DOHH2 (cell line): ENCODE measurements at regions not wholly inside any gene's neighbourhood (a gene's known extent, or its start where the extent isn't known, plus 50 kb on each side); places are given as distances from the start of the nearest gene placed in this dataset.
"Not testable (repeated sequence)": the region's sequence is repeated elsewhere in the genome, so short reads cannot be mapped to it uniquely, and the experiment has no call there.

Source experiments
- H3F3A ChIP-seq: fragments of 200-600 bp; sonication (generic), shearing (Covaris generic); 2 replicates; pipeline ENCODE4 v1.6.0; 2016; ENCODE audit warnings: antibody characterized with exemption, mild to moderate bottlenecking; ENCODE audit not compliant: control insufficient read depth, insufficient read depth
- H3K27ac ChIP-seq: fragments of 200-600 bp; sonication (generic); 2 replicates; pipeline ENCODE4 v1.5.1; 2014; ENCODE audit warnings: low read depth, mild to moderate bottlenecking, low read length, moderate library complexity
- H3K27me3 ChIP-seq: fragments of 200-600 bp; sonication (generic); 2 replicates; pipeline ENCODE4 v1.6.1; 2014; ENCODE audit warnings: mild to moderate bottlenecking, low read length, mixed read lengths; ENCODE audit not compliant: control insufficient read depth
- H3K36me3 ChIP-seq: fragments of 200-600 bp; sonication (generic); 2 replicates; pipeline ENCODE4 v1.6.1; 2014; ENCODE audit warnings: mild to moderate bottlenecking, low read length, moderate library complexity, mixed read lengths; ENCODE audit not compliant: control insufficient read depth
- H3K4me1 ChIP-seq: fragments of 200-600 bp; sonication (generic); 2 replicates; pipeline ENCODE4 v1.6.1; 2014; ENCODE audit warnings: mild to moderate bottlenecking, low read length, mixed read lengths; ENCODE audit not compliant: control insufficient read depth
- H3K4me2 ChIP-seq: fragments of 200-600 bp; sonication (generic); 2 replicates; pipeline ENCODE4 v1.6.0; 2014; ENCODE audit warnings: mild to moderate bottlenecking, low read length, moderate library complexity
- H3K4me3 ChIP-seq: fragments of 200-600 bp; sonication (generic); 2 replicates; pipeline ENCODE4 v1.5.1; 2014; ENCODE audit warnings: mild to moderate bottlenecking, low read length, mixed read lengths
- H3K79me2 ChIP-seq: fragments of 200-600 bp; sonication (generic); 2 replicates; pipeline ENCODE4 v1.6.1; 2014; ENCODE audit warnings: mild to moderate bottlenecking, low read length, mixed read lengths; ENCODE audit not compliant: control insufficient read depth
- H3K9me2 ChIP-seq: fragments of 200-600 bp; sonication (generic); replicated peaks from 2 replicates; pipeline ENCODE4 v1.6.1; 2014; ENCODE audit warnings: mild to moderate bottlenecking, low read length, mixed read lengths; ENCODE audit not compliant: control insufficient read depth
- H3K9me3 ChIP-seq: fragments of 200-600 bp; sonication (generic); 2 replicates; pipeline ENCODE4 v1.6.1; 2014; ENCODE audit warnings: antibody characterized with exemption, low read length, mixed read lengths; ENCODE audit not compliant: control insufficient read depth, insufficient read depth
- H4K20me1 ChIP-seq: fragments of 200-600 bp; sonication (generic); 2 replicates; pipeline ENCODE4 v1.6.0; 2014; ENCODE audit warnings: low read depth, mild to moderate bottlenecking, antibody characterized with exemption, low read length, moderate library complexity; ENCODE audit not compliant: control insufficient read depth, insufficient read depth
- EZH2phosphoT487 ChIP-seq: fragments of 200-600 bp; sonication (generic); IDR thresholded peaks from 2 replicates; pipeline ENCODE4 v1.6.1; 2017; ENCODE audit warnings: borderline replicate concordance, mild to moderate bottlenecking, antibody characterized with exemption, low read length, moderate library complexity, mixed read lengths
- TF ChIP-seq, protein P1 (sequence below): fragments of 200-600 bp; sonication (generic); IDR thresholded peaks from one replicate; pipeline ENCODE4 v1.5.1; 2014; ENCODE audit warnings: antibody characterized with exemption, mild to moderate bottlenecking, low read depth, low read length; ENCODE audit not compliant: poor library complexity, severe bottlenecking

DNA sequence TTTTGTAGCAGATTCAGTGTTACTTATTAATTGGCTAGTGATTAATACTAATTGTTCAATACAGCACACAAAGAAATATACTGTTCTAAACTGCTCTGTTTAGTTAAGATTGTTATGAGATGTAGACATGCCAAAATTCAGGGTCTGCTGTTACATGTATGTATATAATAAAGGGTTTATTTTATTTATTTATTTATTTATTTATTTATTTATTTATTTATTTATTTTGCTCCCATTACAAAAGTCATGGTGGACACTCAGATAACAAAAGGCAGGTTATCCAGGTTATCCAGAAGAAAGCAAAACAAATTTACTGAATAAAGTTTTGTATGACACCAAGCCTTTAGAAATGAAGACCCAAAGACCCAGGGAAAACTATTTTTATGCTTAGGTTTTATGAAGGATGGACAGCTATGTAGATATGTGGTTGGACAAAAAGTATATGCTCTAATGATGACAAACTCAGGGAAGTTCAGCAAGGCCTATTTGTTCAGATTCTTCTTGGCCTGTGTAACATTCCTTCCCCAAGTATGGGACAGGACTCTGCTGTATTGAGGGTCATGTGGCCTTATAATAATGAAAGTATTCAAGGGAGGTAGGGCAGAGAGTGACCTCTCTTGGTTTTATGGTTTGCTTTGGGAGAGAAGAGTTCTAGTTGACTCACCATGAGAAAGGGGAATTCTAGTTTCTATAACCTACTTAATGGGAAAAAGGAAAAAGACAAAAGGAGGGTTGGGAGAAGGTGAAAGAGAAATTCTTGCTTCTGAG, 1056.8 kb downstream of the ROBO2 start:
- Histone ChIP-seq H3K4me3 (no peak overlapping the region), H3K27me3 (no peaks in the 10 kb centered on the region), H3K36me3 (no peaks in the 10 kb centered on the region), H4K20me1 (no peaks in the 10 kb centered on the region), H3K9me2 (no peaks in the 10 kb centered on the region), H3K4me2 (no peak overlapping the region), H3K79me2 (no peaks in the 10 kb centered on the region), H3F3A (no peaks in the 10 kb centered on the region), H3K4me1 (no peaks in the 10 kb centered on the region), H3K27ac (no peak overlapping the region), H3K9me3 (peaks cover 3% of the 10 kb centered on the region; the same call in 1 of the 2 replicates)
- no peak for TF ChIP-seq EZH2phosphoT487
- TF ChIP-seq, protein P1, sequence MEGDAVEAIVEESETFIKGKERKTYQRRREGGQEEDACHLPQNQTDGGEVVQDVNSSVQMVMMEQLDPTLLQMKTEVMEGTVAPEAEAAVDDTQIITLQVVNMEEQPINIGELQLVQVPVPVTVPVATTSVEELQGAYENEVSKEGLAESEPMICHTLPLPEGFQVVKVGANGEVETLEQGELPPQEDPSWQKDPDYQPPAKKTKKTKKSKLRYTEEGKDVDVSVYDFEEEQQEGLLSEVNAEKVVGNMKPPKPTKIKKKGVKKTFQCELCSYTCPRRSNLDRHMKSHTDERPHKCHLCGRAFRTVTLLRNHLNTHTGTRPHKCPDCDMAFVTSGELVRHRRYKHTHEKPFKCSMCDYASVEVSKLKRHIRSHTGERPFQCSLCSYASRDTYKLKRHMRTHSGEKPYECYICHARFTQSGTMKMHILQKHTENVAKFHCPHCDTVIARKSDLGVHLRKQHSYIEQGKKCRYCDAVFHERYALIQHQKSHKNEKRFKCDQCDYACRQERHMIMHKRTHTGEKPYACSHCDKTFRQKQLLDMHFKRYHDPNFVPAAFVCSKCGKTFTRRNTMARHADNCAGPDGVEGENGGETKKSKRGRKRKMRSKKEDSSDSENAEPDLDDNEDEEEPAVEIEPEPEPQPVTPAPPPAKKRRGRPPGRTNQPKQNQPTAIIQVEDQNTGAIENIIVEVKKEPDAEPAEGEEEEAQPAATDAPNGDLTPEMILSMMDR = no peak

DNA sequence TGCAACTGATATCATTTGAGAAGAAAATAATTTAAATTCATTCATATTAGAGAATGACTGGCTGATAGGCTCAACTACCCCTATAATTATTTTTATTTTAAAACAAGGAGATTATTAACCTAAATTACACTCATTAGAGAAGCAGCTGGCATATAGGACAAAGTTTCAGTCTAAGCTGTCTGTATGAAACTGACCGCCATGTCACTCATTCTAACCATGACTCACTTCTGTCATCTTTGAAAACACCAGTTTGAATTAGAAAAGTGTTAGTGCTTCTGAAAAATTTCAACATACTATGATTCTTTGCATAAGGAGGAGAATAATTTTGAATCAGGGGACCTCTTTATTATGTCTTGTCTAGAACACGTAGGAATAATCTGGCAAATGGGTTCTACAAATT, 1058.5 kb downstream of the ROBO2 start:
- Histone ChIP-seq H3F3A (no peaks in the 10 kb centered on the region), H3K9me3 (peaks cover 3% of the 10 kb centered on the region; the same call in 1 of the 2 replicates), H4K20me1 (no peaks in the 10 kb centered on the region), H3K79me2 (no peaks in the 10 kb centered on the region), H3K4me2 (no peak overlapping the region), H3K4me3 (no peak overlapping the region), H3K9me2 (no peaks in the 10 kb centered on the region), H3K36me3 (no peaks in the 10 kb centered on the region), H3K27ac (no peak overlapping the region), H3K4me1 (no peaks in the 10 kb centered on the region), H3K27me3 (no peaks in the 10 kb centered on the region)
- no peak for TF ChIP-seq EZH2phosphoT487
- TF ChIP-seq, protein P1 = no peak

DNA sequence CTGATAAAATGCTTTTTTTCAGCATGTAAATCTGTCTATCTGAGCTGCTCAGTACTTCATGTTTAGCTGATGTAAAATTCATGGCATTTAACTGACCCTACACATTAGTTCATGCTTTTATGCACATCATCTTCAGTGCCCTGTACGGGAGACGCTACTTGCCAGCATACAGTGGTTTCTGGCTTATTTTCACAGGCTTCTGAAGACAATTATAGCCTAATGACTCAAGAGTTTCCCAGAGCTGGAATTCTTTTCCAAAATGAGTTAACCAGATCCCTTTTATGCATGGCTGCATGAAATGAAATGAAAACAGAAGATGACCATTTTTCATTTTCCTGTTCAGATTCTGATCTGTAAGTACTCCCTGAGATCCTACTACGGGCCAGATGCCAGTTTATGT, 1061.5 kb downstream of the ROBO2 start:
- TF ChIP-seq, protein P1 = no peak
- no peak for TF ChIP-seq EZH2phosphoT487
- Histone ChIP-seq H3K4me2 (no peak overlapping the region), H3K36me3 (no peaks in the 10 kb centered on the region)

DNA sequence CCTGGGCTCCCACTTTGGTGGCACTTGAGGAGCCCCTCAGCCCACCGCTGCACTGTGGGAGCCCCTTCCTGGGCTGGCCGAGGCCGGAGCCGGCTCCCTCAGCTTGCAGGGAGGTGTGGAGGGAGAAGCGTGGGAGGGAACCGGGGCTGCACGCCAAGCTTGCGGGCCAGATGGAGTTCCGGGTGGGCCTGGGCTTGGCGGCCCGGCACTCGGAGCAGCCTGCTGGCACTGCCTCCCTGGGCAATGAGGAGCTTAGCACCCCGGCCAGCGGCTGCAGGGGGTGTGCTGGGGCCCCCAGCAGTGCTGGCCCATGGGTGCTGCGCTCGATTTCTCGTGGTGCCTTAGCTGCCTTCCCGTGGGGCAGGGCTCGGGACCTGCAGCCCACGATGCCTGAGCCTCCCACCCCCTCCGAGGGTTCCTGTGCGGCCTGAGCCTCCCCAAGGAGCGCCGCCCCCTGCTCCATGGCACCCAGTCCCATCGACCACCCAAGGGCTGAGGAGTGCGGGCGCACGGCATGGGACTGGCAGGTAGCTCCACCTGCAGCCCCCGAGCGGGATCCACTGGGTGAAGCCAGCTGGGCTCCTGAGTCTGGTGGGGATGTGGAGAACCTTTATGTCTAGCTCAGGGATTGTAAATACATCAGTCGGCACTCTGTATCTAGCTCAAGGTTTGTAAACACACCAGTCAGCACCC, 1068.5 kb downstream of the ROBO2 start:
- not testable (repeated sequence) for H3K79me2 ChIP-seq, H3K4me3 ChIP-seq, H3K27ac ChIP-seq, H3K4me2 ChIP-seq, H3K9me2 ChIP-seq, H3K9me3 ChIP-seq, H3K4me1 ChIP-seq, H3K27me3 ChIP-seq, H3K36me3 ChIP-seq, H4K20me1 ChIP-seq, H3F3A ChIP-seq

More for the DNA sequence above, 1061.5 kb downstream of the ROBO2 start:
- Histone ChIP-seq H3K4me3 (no peak overlapping the region), H3F3A (no peaks in the 10 kb centered on the region), H3K9me3 (peaks cover 3% of the 10 kb centered on the region; the same call in 1 of the 2 replicates), H3K9me2 (no peaks in the 10 kb centered on the region), H3K4me1 (no peaks in the 10 kb centered on the region), H3K27ac (no peak overlapping the region), H3K79me2 (no peaks in the 10 kb centered on the region), H4K20me1 (no peaks in the 10 kb centered on the region), H3K27me3 (no peaks in the 10 kb centered on the region)
